ENCODE measurements at regions not wholly inside any gene's neighbourhood (a gene's known extent, or its start where the extent isn't known, plus 50 kb on each side); places are given as distances from the start of the nearest gene placed in this dataset.

DNA sequence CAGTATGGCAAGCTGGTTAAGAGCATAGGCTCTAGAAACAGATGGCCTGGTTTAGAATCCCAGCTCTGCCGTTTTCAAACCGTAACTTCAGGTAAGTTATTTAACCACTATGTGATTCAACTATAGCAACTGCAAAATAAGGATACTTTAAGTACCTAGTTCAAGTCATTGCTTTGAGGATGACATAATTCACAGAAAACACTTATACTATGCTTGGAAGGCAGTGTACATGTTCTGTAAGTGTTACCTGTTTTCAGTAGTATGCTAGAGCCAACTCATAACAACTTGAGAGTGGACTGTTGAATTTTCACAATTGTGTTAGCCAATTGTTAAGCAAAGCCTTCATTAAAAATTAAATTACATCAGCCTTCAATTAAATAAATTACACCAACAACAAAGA, 134.8 kb upstream of the BEND6 start:
- no peak for TF ChIP-seq POLR2AphosphoS5 (IDR thresholded peaks at IDR 0.05)
- TF ChIP-seq, protein P1, sequence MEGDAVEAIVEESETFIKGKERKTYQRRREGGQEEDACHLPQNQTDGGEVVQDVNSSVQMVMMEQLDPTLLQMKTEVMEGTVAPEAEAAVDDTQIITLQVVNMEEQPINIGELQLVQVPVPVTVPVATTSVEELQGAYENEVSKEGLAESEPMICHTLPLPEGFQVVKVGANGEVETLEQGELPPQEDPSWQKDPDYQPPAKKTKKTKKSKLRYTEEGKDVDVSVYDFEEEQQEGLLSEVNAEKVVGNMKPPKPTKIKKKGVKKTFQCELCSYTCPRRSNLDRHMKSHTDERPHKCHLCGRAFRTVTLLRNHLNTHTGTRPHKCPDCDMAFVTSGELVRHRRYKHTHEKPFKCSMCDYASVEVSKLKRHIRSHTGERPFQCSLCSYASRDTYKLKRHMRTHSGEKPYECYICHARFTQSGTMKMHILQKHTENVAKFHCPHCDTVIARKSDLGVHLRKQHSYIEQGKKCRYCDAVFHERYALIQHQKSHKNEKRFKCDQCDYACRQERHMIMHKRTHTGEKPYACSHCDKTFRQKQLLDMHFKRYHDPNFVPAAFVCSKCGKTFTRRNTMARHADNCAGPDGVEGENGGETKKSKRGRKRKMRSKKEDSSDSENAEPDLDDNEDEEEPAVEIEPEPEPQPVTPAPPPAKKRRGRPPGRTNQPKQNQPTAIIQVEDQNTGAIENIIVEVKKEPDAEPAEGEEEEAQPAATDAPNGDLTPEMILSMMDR (IDR thresholded peaks at IDR 0.05) = no peak
